GM18867 (cell line): ENCODE measurements at regions not wholly inside any gene's neighbourhood (a gene's known extent, or its start where the extent isn't known, plus 50 kb on each side); places are given as distances from the start of the nearest gene placed in this dataset.
"Not testable (repeated sequence)": the region's sequence is repeated elsewhere in the genome, so short reads cannot be mapped to it uniquely, and the experiment has no call there.

Source experiments
- ATAC-seq: cut with Tn5 transposase; IDR thresholded peaks from one replicate; pipeline ENCODE4 v1.9.1; 2021; ENCODE audit warnings: mild to moderate bottlenecking, moderate library complexity; ENCODE audit not compliant: unreplicated experiment

DNA sequence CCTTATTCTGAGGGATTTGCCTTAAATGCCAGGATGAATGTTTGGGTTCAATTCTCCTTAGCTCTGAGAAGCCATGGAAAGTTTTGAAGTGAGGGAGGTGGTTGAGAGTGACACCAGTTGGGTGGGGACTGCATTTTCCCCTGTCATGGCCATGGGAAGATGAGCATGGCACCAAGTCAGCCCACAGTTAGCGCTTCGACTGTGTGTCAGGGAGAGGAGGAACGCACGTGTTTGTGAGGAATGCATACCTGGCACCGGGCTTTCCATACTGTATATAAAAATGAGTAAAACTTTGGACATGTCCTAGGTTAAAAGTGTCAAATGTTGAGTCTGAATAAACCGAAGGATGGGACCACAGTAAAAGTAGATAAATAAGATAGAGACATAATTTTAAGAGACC lies 187.5 kb upstream of the KL start:
- ATAC-seq, result no peak

- ATAC-seq, result no peak
Observed at GRCh38 chr13:32829269-32829668, 187.0 kb upstream of the KL start.

DNA sequence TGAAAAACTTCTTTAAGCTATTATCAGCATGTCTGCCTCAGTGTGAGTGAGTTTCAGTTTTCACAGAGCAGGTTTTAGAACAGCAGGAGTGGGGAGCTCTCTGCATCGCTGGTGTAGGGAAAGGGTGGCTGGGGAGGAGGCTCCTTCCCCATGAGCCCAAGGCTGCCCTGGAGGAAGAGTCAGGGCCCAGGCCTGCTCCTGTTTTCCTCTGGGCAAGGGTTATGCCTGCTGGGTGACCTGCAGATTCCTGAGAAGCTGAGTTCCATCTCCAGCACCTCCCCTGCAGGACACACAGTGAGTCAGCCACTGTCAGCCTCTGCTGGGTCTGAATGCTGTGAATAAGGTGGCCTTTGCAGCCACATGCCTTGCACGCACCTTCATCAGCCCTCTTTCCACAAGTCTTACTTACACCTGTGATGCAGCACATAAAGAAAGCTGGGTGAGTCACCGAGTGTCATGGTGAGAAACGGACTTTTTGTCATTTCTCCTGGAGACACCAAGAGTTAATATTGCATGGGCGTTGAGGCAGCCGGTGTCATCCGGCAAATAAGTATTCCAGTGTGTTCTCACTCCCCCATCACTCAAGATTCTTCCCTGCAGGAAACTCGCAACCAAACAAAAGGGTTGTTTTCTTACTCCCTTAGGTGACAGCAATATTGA lies 186.4 kb upstream of the KL start:
- no peak for ATAC-seq

DNA sequence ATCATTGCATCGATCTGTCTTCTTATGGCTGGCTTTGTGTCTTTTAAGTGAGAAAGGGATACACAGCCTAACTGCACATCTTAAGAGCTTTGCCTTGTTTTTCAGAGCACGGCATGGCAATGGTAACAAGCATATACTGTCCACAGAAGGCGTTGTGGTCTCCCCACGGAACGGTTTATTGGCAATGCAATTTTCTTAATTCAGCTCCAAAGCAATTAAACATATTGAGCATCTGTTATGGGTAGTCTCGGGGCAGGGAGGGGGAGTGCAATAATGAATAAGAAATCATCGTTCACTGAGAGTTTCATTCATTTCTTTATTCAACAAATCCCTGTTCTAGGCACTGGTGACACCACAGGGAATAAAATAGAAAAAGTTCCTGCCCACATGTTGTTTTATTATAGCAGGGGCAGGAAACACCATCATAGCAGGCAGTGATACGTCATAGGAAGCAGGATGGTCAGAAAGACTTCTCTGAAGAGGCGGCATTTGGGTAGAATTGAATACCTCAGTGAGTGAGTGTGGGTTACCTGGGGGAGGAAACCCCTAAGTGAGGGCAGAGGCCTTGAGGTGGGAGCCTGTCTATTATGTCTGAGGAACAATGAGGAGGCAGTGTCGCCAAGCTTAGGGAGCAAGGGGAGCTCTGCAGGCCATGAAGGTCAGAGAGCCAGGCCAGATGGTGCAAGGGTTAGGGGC lies 185.7 kb upstream of the KL start:
- ATAC-seq, result no peak

DNA sequence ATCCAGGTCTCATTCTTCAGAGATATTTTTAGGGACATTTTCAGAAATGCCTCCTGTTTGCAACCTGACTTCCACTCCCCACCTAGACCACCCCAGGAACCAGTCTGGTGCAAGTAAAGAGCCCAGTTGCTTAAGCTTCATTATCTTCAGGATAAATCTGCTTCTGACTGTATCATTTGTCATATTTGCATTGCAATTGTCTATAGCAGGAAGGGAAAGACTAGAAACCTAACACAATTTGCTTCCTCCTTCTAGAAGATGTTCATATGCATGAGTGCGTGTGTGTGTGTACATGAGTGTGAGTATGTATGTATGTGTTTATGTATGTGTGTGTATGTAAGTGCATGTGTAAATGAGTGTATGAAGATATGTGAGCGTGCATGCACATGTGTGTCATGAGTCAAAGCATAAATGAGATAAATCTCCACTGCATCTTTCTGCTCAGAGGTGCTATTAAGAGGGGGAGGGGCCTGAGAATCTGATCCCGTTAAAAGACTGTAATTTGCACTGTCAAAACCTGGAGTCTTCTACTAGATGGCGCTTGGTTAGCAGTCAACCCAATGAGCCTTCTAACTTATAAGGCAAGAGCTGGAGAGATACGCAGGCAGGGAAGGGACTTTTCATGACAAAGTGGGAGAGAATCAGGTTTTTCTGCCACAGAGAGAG lies 178.8 kb upstream of the KL start:
- no peak for ATAC-seq

DNA sequence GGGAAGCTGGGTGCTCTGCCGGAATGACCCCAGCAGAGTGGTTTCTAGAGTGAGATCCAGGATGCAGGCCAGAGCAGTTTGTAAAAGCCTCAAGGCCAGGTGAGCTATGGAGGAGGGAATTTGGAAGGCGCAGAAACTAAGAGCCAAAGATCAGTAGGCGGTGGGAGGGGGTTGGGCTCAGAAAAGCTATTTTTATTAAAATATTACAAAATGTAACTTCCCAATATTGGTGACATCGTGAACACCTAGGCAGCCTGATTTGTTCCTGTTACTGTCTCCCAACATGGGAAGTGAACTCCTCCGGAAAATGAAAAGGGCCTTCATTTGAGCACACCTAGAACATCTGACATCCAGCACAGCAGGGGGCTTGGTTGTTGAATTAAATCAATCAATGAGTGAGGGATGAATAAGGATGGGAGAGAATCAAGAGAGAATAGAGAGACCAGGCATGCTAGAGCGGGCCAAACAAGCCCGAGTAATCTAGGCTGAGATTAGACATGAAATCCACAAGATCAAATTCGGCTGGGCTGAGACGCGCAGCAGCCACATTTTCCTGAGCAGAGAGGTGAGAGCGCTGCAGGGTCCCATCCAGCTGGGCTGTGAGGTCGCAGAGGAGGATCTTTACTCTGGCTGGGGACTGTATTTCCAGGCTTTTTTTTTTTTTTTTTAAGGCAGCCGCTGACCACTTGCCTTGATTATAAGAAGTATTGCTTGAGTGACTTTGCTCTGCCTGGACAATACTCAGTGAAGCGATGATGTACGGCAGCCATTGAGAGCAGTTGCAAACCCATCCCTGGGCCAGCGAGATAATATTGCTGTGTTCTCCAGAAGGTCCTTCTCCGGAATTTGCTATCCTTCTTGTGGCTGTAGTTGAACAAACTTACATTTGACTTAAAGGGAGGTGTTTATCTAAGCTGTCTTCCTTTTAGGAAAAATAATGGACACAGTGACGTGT lies 178.0 kb upstream of the KL start:
- no peak for ATAC-seq

DNA sequence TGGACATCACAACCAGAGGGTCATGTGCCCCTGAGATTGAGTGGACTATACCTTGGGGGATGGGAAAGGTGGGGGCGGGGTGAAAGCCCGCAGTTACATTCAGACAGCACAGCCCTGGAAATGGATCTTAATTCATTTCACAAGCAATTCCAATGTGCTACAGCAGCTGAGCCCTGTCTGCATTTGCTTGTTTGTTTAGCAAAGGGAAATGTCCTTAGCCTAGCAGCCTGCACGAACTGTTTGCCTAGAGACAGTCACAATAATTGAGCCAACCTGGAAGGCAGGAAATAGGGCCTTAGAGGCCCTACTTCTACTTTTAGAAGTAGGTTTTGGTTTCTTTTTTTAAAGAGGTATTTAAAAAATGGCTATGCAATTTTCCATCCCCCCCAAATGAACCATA lies 177.3 kb upstream of the KL start:
- peak; percentile 75 for ATAC-seq

DNA sequence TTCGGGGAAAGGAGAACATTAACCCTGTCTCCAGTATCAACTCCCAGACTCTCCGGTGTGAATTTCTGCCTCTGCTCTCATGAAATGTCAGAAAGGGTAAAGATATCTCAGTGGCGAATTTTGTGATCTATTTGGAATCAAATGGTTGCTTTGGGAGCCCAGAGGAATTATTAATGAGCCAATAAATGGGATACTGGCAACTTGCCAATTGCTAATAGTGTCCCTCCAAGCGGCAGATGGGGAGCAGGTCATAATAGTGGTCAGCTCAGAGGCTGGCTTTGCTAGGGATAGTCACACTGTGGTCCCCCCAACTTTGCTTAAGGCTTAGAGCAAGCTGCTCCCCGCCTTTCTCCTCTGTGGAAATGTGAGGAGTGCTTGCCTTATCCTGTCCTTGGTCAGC lies 176.1 kb upstream of the KL start:
- no peak for ATAC-seq

GRCh38 chr13:32840989-32841713 lies 175.1 kb upstream of the KL start:
- peak; percentile 61 for ATAC-seq

DNA sequence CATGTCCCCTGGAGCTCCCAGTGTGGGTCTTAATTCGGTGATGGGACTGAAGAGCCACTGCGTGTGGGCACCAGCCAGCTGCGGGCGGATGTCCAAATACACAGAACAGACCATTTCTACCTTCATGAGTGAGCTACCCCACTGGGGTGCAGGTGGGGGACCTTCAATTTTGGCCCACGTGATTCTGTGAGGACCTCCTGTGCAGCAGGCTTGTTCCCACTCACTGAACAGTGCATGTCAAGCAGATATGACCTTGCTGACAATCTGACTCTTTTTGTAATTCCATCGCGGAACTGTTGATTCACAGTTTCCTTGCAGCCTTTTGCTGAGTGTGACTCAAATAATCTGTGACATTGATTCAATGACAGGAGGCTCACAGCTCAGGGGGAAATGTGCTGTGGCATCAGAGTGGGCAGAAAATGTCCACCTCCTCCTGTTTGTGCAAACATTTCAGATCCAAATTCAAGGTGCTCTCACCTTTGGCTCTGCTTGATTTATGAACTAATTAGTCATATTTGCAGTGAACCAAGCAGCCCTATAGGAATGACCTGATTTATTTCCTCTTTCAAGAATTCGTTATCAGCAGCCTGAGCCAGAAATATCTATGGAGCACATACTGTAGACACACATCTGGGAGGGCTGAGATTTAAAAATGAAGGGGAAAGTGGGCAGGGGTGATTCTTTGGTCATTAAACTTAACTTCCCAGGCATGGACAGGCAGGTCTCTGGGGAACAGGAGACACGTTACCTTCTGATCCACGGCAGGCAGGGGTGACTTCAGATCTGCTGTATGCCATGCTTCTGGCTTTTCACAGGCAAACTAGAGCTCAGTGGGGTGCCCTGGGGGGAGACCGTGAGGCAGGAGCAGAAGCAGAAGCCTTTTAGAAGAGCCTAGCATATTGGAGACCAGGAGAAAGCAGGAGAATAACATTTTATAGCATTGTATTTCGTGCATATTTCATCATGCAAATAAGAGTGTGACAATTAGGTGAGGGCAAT lies 170.0 kb upstream of the KL start:
- no peak for ATAC-seq

- not testable (repeated sequence) for ATAC-seq
Observed at GRCh38 chr13:32847976-32848375, 168.2 kb upstream of the KL start.

DNA sequence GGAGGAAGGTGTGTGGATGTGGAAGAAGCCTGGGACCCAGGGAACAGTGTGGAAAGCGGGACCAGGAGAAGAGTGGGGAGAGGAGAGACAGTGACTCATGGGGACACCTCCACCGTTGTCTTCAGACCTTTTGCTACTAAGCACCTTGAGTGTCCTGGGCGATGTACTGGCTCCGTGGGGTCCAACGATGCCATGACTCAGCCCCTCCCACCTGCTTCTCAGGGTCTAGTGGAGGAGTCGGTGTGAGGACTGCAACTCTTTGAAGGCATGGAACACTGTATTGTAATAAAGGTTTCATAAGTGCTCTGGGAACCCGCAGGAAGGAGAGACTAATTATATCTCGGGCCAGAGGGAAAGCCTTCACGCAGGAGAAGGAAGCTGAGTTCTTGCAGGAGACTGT lies 166.9 kb upstream of the KL start:
- no peak for ATAC-seq

DNA sequence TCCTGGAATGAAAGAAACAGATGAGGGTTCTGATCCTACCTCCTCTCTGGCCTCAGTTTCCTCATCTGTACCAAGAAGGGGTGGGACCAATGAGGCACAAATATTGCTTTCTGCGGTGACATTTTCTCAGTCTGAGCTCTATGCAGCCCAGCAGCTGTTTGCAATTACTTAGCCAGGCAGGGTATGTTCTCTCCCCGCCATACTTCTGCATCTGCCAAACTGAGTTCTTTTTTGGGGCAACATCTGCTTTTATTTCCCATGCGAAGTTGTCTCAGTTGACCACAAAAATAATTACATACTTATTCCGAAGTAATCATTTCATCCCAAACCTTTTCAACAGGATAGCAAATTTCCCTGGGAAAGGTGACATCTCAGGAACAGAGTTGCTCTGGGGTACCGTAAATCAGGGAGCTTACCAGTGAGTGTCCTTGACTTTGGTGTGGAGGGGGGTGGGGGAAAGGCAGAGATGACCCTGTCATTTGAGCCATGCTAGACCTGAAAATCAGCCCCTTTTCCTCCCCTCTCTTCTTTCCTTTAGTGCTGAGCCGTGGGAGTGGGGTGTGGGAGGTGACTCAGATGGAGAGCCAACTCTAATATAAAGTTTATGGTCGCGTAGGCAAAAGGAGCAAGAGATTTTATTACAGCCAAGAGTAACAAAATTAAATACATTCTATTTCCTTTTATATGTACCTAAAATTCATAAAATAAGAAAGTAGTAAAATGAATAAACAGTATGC lies 165.7 kb upstream of the KL start:
- no peak for ATAC-seq

DNA sequence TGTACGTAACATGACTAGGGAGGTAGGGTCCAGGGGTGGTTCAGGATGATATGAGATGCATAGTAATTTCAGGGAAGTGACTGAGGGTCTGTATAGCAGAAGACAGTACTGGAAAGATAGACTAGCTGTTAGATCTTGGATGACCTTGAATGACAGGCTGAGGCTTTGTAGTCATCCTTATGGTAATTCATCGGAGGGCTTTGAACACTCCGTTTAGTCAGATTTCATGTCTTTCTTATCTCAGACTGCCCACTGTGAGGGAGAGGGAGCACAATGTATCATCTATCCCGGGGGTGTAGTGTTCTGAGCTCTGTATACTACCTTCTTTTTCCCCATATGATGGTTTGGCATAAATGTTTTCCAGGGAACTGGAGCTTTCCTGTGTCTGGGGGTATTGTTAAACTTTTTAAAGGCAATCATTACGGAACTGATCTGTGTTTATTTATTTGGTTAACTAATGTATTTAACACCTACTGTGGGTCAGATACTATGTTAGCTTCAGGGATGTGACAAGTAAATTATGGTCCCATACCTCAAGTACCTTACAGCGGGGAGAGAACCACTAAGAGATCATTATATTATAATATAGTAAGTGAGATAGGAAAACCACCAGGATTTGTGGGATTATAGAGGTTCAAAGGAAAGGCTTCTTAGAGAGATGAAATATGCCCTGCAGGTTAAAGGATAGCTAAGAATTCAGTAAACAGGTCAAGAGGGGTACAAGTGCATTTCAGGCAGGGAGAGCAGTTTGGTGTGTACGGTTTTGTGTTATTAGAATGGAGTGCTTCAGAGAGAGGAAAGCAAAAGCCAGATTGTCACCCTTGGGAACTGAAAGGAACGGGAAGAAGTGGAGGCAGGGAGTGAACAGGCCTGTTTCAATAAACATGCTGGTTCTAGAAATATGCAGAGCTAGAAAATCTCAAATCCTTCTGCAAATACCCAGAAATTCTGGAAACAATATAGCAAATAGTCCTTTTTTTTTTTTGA lies 164.8 kb upstream of the KL start:
- ATAC-seq, result no peak

DNA sequence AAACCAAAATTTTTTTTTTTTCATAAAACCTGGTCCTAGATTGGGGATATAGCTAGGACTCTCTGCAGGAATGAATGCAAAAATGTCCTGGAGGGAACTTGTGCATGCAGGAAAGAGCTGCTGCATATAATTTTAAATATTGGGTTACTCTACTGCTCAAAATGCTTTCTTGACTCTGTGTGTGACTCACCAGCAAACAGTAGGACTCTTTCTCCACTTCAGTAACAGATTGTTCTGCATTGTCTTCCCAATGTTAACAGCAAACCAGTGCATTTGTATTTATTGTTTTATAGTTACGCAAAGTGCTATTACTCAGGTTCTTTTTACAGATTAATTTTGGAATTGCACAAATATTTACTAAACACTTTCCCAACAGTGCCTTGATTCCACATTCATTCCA lies 163.7 kb upstream of the KL start:
- no peak for ATAC-seq

DNA sequence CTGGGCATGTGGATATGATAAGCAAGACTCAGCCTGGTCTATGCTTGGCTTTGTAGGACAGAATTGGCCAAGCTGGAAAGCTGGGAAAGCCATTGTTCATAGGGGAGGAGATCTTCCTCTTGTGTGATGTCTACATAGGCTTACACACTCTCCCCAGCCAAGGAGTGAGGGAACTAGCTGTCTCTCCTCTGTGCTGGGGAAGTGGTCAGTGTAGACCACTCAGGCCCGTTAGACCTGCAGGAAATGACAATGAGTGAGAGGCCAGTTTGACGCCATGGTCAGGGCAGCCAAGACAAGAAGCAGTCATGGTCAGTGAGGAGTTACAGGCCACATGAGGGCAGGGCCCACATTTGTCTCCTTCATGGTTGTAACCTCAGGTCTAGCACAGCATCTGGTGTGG lies 159.1 kb upstream of the KL start:
- no peak for ATAC-seq

GRCh38 chr13:32857689-32858088 lies 158.5 kb upstream of the KL start:
- no peak for ATAC-seq
